ENCODE measurements at regions not wholly inside any gene's neighbourhood (a gene's known extent, or its start where the extent isn't known, plus 50 kb on each side); places are given as distances from the start of the nearest gene placed in this dataset.

DNA sequence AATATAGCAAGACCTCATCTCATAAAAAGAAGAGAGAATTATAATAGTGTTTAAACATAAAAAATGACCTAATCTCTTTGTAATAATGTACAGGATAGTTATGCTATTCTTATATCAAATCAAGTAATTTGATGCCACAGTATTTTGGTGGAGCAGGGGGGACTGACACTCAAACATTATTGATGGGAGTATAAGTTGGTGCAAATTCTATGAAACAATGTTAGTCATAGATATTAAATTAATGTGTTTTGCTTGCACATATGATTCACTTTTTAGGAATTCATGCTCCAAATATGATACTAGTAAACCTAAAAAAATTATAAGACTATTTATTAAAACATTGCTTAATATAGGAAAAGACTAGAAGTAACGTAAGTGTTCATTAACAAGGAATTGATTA, 256.1 kb upstream of the SYT4 start:
- Histone ChIP-seq H3K27ac (ENCODE audit: low read depth in 1 of 2, low read length in 1 of 2) (no peak overlapping the region), H3K4me3 (ENCODE audit: low read length in 2 of 2) (no peak overlapping the region), H3K4me1 (ENCODE audit: control insufficient read depth in 2 of 2, insufficient read depth in 2 of 2, low read length in 2 of 2) (no peaks in the 10 kb centered on the region), H3K36me3 (ENCODE audit: control insufficient read depth in 2 of 2, insufficient read depth in 2 of 2, low read length in 1 of 2) (no peaks in the 10 kb centered on the region), H3K27me3 (ENCODE audit: control insufficient read depth in 2 of 2, insufficient read depth in 1 of 2, low read length in 1 of 2) (no peaks in the 10 kb centered on the region), H3K9me3 (ENCODE audit: control insufficient read depth in 2 of 2, insufficient read depth in 1 of 2, low read length in 1 of 2) (no peaks in the 10 kb centered on the region)
- WGBS = 95% methylated on average over 1 of the region's 1 CpG
- no peak for DNase-seq (ENCODE audit: low read depth in 6 of 9, low spot score in 9 of 9)

GRCh38 chr18:43534511-43534910, 257.2 kb upstream of the SYT4 start:
- Histone ChIP-seq H3K36me3 (ENCODE audit: control insufficient read depth in 2 of 2, insufficient read depth in 2 of 2, low read length in 1 of 2) (no peaks in the 10 kb centered on the region), H3K27ac (ENCODE audit: low read depth in 1 of 2, low read length in 1 of 2) (no peak overlapping the region), H3K27me3 (ENCODE audit: control insufficient read depth in 2 of 2, insufficient read depth in 1 of 2, low read length in 1 of 2) (no peaks in the 10 kb centered on the region), H3K4me3 (ENCODE audit: low read length in 2 of 2) (no peak overlapping the region), H3K9me3 (ENCODE audit: control insufficient read depth in 2 of 2, insufficient read depth in 1 of 2, low read length in 1 of 2) (no peaks in the 10 kb centered on the region), H3K4me1 (ENCODE audit: control insufficient read depth in 2 of 2, insufficient read depth in 2 of 2, low read length in 2 of 2) (no peaks in the 10 kb centered on the region)
- no peak for DNase-seq (ENCODE audit: low read depth in 6 of 9, low spot score in 9 of 9)
- WGBS = 74% methylated on average over 2 of the region's 2 CpGs

DNA sequence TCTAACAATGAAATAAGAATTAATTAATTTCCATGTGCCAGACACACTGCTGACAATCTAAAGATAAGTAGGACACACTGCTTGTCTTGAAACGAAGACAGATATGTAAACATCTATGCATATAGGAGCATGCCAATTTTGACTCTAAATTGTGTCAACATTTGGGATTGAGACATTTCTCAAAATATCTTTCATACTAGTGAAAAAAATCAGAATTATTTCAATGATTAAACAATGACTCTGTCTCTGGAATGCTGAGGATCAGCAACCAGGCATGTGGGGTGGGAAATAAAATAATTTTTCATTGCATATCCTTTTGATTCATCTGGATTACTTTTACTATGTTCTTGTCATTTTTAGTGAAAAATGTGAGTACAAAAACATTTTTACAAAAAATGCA, 262.6 kb upstream of the SYT4 start:
- no peaks in the 10 kb centered on the region for H3K36me3 ChIP-seq (ENCODE audit: control insufficient read depth in 2 of 2, insufficient read depth in 2 of 2, low read length in 1 of 2)
- H3K9me3 ChIP-seq (ENCODE audit: control insufficient read depth in 2 of 2, insufficient read depth in 1 of 2, low read length in 1 of 2) = no peaks in the 10 kb centered on the region
- 89% methylated on average over 1 of the region's 1 CpG for WGBS
- H3K27ac ChIP-seq (ENCODE audit: low read depth in 1 of 2, low read length in 1 of 2) = no peak overlapping the region
- DNase-seq (ENCODE audit: low read depth in 6 of 9, low spot score in 9 of 9) = no peak
- no peaks in the 10 kb centered on the region for H3K27me3 ChIP-seq (ENCODE audit: control insufficient read depth in 2 of 2, insufficient read depth in 1 of 2, low read length in 1 of 2)
- H3K4me3 ChIP-seq (ENCODE audit: low read length in 2 of 2) = no peak overlapping the region
- no peaks in the 10 kb centered on the region for H3K4me1 ChIP-seq (ENCODE audit: control insufficient read depth in 2 of 2, insufficient read depth in 2 of 2, low read length in 2 of 2)

- no peaks in the 10 kb centered on the region for H3K4me1 ChIP-seq (ENCODE audit: control insufficient read depth in 2 of 2, insufficient read depth in 2 of 2, low read length in 2 of 2)
- 88% methylated on average over 6 of the region's 6 CpGs for WGBS
These were observed 264.7 kb upstream of the SYT4 start for GRCh38 chr18:43542016-43542415.

DNA sequence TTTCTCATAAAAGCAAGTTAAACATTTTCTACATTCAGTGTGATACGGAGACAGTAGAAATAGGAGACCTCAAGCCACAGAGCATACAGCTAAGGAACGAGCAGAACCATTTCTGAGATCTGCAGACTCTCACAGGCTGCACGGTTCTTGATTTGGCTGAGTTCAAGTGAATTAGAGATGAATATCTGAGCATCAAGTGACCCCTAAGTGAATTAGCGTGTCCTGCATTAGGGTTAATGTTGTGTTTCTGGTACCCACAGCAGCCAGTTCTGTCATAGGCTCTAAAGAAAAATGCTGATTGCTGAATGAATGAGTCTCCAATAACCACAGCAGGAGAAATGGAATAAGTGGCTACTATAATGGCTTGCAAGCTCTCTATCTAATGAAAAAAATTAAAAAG, 265.9 kb upstream of the SYT4 start:
- Histone ChIP-seq H3K9me3 (ENCODE audit: control insufficient read depth in 2 of 2, insufficient read depth in 1 of 2, low read length in 1 of 2) (no peaks in the 10 kb centered on the region), H3K4me3 (ENCODE audit: low read length in 2 of 2) (no peak overlapping the region), H3K27ac (ENCODE audit: low read depth in 1 of 2, low read length in 1 of 2) (no peak overlapping the region), H3K36me3 (ENCODE audit: control insufficient read depth in 2 of 2, insufficient read depth in 2 of 2, low read length in 1 of 2) (no peaks in the 10 kb centered on the region), H3K4me1 (ENCODE audit: control insufficient read depth in 2 of 2, insufficient read depth in 2 of 2, low read length in 2 of 2) (no peaks in the 10 kb centered on the region), H3K27me3 (ENCODE audit: control insufficient read depth in 2 of 2, insufficient read depth in 1 of 2, low read length in 1 of 2) (no peaks in the 10 kb centered on the region)
- DNase-seq (ENCODE audit: low read depth in 6 of 9, low spot score in 9 of 9) = no peak
- 86% methylated on average over 4 of the region's 4 CpGs for WGBS

More at GRCh38 chr18:43542016-43542415, 264.7 kb upstream of the SYT4 start:
- H3K27me3 ChIP-seq (ENCODE audit: control insufficient read depth in 2 of 2, insufficient read depth in 1 of 2, low read length in 1 of 2) = no peaks in the 10 kb centered on the region
- H3K27ac ChIP-seq (ENCODE audit: low read depth in 1 of 2, low read length in 1 of 2) = no peak overlapping the region
- H3K36me3 ChIP-seq (ENCODE audit: control insufficient read depth in 2 of 2, insufficient read depth in 2 of 2, low read length in 1 of 2) = no peaks in the 10 kb centered on the region
- H3K9me3 ChIP-seq (ENCODE audit: control insufficient read depth in 2 of 2, insufficient read depth in 1 of 2, low read length in 1 of 2) = no peaks in the 10 kb centered on the region
- H3K4me3 ChIP-seq (ENCODE audit: low read length in 2 of 2) = no peak overlapping the region
- DNase-seq (ENCODE audit: low read depth in 6 of 9, low spot score in 9 of 9) = no peak

- Histone ChIP-seq H3K36me3 (ENCODE audit: control insufficient read depth in 2 of 2, insufficient read depth in 2 of 2, low read length in 1 of 2) (no peaks in the 10 kb centered on the region), H3K27ac (ENCODE audit: low read depth in 1 of 2, low read length in 1 of 2) (no peak overlapping the region), H3K4me3 (ENCODE audit: low read length in 2 of 2) (no peak overlapping the region), H3K9me3 (ENCODE audit: control insufficient read depth in 2 of 2, insufficient read depth in 1 of 2, low read length in 1 of 2) (no peaks in the 10 kb centered on the region), H3K27me3 (ENCODE audit: control insufficient read depth in 2 of 2, insufficient read depth in 1 of 2, low read length in 1 of 2) (no peaks in the 10 kb centered on the region), H3K4me1 (ENCODE audit: control insufficient read depth in 2 of 2, insufficient read depth in 2 of 2, low read length in 2 of 2) (no peaks in the 10 kb centered on the region)
- DNase-seq (ENCODE audit: low read depth in 6 of 9, low spot score in 9 of 9) = no peak
- 3% methylated on average over 1 of the region's 1 CpG for WGBS
These were observed 270.2 kb upstream of the SYT4 start for GRCh38 chr18:43547456-43547855.

GRCh38 chr18:43559507-43559906, 282.2 kb upstream of the SYT4 start:
- no peak overlapping the region for H3K4me3 ChIP-seq (ENCODE audit: low read length in 2 of 2)
- peaks cover 0 to 6% of the 10 kb centered on the region in 2 donors for H3K9me3 ChIP-seq (ENCODE audit: control insufficient read depth in 2 of 2, insufficient read depth in 1 of 2, low read length in 1 of 2)
- no peaks in the 10 kb centered on the region for H3K4me1 ChIP-seq (ENCODE audit: control insufficient read depth in 2 of 2, insufficient read depth in 2 of 2, low read length in 2 of 2)
- 92% methylated on average over 3 of the region's 3 CpGs for WGBS
- no peak overlapping the region for H3K27ac ChIP-seq (ENCODE audit: low read depth in 1 of 2, low read length in 1 of 2)
- no peaks in the 10 kb centered on the region for H3K27me3 ChIP-seq (ENCODE audit: control insufficient read depth in 2 of 2, insufficient read depth in 1 of 2, low read length in 1 of 2)
- no peak for DNase-seq (ENCODE audit: low read depth in 6 of 9, low spot score in 9 of 9)
- no peaks in the 10 kb centered on the region for H3K36me3 ChIP-seq (ENCODE audit: control insufficient read depth in 2 of 2, insufficient read depth in 2 of 2, low read length in 1 of 2)

DNA sequence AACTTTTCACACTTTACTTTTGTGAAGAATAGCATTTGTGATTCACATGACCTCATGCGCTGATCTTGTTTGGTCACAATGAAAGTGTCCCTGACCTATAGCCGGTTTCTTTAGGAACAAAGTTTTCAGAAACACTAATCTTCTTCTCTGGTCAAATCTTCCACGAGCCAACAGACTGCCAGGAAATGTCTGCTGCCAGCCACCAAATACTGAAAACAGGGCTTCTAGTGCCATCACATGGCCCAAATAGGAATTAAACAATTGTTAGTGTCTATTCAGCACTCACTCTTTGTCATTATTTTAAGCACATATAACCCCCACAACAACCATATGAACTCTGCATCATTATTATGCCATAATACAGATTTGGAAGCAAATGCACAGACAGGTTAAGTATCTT, 286.5 kb upstream of the SYT4 start:
- no peaks in the 10 kb centered on the region for H3K27me3 ChIP-seq (ENCODE audit: control insufficient read depth in 2 of 2, insufficient read depth in 1 of 2, low read length in 1 of 2)
- no peaks in the 10 kb centered on the region for H3K36me3 ChIP-seq (ENCODE audit: control insufficient read depth in 2 of 2, insufficient read depth in 2 of 2, low read length in 1 of 2)
- DNase-seq (ENCODE audit: low read depth in 6 of 9, low spot score in 9 of 9) = no peak
- no peak overlapping the region for H3K4me3 ChIP-seq (ENCODE audit: low read length in 2 of 2)
- H3K4me1 ChIP-seq (ENCODE audit: control insufficient read depth in 2 of 2, insufficient read depth in 2 of 2, low read length in 2 of 2) = no peaks in the 10 kb centered on the region
- WGBS = 32% methylated on average over 3 of the region's 3 CpGs
- peaks cover 0 to 6% of the 10 kb centered on the region in 2 donors for H3K9me3 ChIP-seq (ENCODE audit: control insufficient read depth in 2 of 2, insufficient read depth in 1 of 2, low read length in 1 of 2)
- H3K27ac ChIP-seq (ENCODE audit: low read depth in 1 of 2, low read length in 1 of 2) = no peak overlapping the region

- Histone ChIP-seq H3K9me3 (ENCODE audit: control insufficient read depth in 2 of 2, insufficient read depth in 1 of 2, low read length in 1 of 2) (no peaks in the 10 kb centered on the region), H3K4me3 (ENCODE audit: low read length in 2 of 2) (no peak overlapping the region), H3K27me3 (ENCODE audit: control insufficient read depth in 2 of 2, insufficient read depth in 1 of 2, low read length in 1 of 2) (no peaks in the 10 kb centered on the region), H3K4me1 (ENCODE audit: control insufficient read depth in 2 of 2, insufficient read depth in 2 of 2, low read length in 2 of 2) (no peaks in the 10 kb centered on the region), H3K27ac (ENCODE audit: low read depth in 1 of 2, low read length in 1 of 2) (no peak overlapping the region), H3K36me3 (ENCODE audit: control insufficient read depth in 2 of 2, insufficient read depth in 2 of 2, low read length in 1 of 2) (no peaks in the 10 kb centered on the region)
- DNase-seq (ENCODE audit: low read depth in 6 of 9, low spot score in 9 of 9) = no peak
- WGBS = 90% methylated on average over 4 of the region's 4 CpGs
These were observed 293.3 kb upstream of the SYT4 start for GRCh38 chr18:43570593-43570992.

GRCh38 chr18:43571078-43571689, 293.9 kb upstream of the SYT4 start:
- 43% methylated on average over 4 of the region's 4 CpGs for WGBS
- DNase-seq (ENCODE audit: low read depth in 6 of 9, low spot score in 9 of 9) = peak in 6 of 9 donors; percentile 9 to 53 (median 15)
- no peaks in the 10 kb centered on the region for H3K27me3 ChIP-seq (ENCODE audit: control insufficient read depth in 2 of 2, insufficient read depth in 1 of 2, low read length in 1 of 2)

More at GRCh38 chr18:43571078-43571689, 293.9 kb upstream of the SYT4 start:
- Histone ChIP-seq H3K4me3 (ENCODE audit: low read length in 2 of 2) (no peak overlapping the region), H3K27ac (ENCODE audit: low read depth in 1 of 2, low read length in 1 of 2) (no peak overlapping the region), H3K9me3 (ENCODE audit: control insufficient read depth in 2 of 2, insufficient read depth in 1 of 2, low read length in 1 of 2) (no peaks in the 10 kb centered on the region), H3K4me1 (ENCODE audit: control insufficient read depth in 2 of 2, insufficient read depth in 2 of 2, low read length in 2 of 2) (no peaks in the 10 kb centered on the region), H3K36me3 (ENCODE audit: control insufficient read depth in 2 of 2, insufficient read depth in 2 of 2, low read length in 1 of 2) (no peaks in the 10 kb centered on the region)
